ENCODE measurements at regions not wholly inside any gene's neighbourhood (a gene's known extent, or its start where the extent isn't known, plus 50 kb on each side); places are given as distances from the start of the nearest gene placed in this dataset.
"Not testable (repeated sequence)": the region's sequence is repeated elsewhere in the genome, so short reads cannot be mapped to it uniquely, and the experiment has no call there.

- DNase-seq (ENCODE audit: low spot score): peak; percentile 46
These were observed 112.2 kb upstream of the SLC6A11 start for GRCh38 chr3:10703875-10704274.

- peak; percentile 56 for DNase-seq (ENCODE audit: low spot score)
These were observed 109.8 kb upstream of the SLC6A11 start for GRCh38 chr3:10706156-10706739.

GRCh38 chr3:10706740-10707399 is 109.2 kb upstream of the SLC6A11 start:
- no peak for DNase-seq (ENCODE audit: low spot score)

GRCh38 chr3:10707400-10708215 is 108.4 kb upstream of the SLC6A11 start:
- peak; percentile 72 for DNase-seq (ENCODE audit: low spot score)

- no peak for DNase-seq (ENCODE audit: low spot score)
These were observed 107.7 kb upstream of the SLC6A11 start for GRCh38 chr3:10708216-10708893.

- peak; percentile 55 for DNase-seq (ENCODE audit: low spot score)
These were observed 106.8 kb upstream of the SLC6A11 start for GRCh38 chr3:10709110-10709781.

- no peak for DNase-seq (ENCODE audit: low spot score)
These were observed 103.9 kb upstream of the SLC6A11 start for GRCh38 chr3:10712121-10712520.

- no peak for DNase-seq (ENCODE audit: low spot score)
These were observed 102.4 kb upstream of the SLC6A11 start for GRCh38 chr3:10713656-10714055.

- no peak for DNase-seq (ENCODE audit: low spot score)
These were observed 100.1 kb upstream of the SLC6A11 start for GRCh38 chr3:10715886-10716285.

- DNase-seq (ENCODE audit: low spot score): no peak
These were observed 99.1 kb upstream of the SLC6A11 start for GRCh38 chr3:10716964-10717363.

GRCh38 chr3:10717756-10718155 is 98.3 kb upstream of the SLC6A11 start:
- DNase-seq (ENCODE audit: low spot score): no peak

- no peak for DNase-seq (ENCODE audit: low spot score)
These were observed 94.9 kb upstream of the SLC6A11 start for GRCh38 chr3:10721101-10721500.

GRCh38 chr3:10722911-10723310 is 93.1 kb upstream of the SLC6A11 start:
- DNase-seq (ENCODE audit: low spot score): no peak

- no peak for DNase-seq (ENCODE audit: low spot score)
These were observed 92.0 kb upstream of the SLC6A11 start for GRCh38 chr3:10723991-10724390.

- DNase-seq (ENCODE audit: low spot score): no peak
These were observed 91.0 kb upstream of the SLC6A11 start for GRCh38 chr3:10725067-10725466.

GRCh38 chr3:10725846-10726245 is 90.2 kb upstream of the SLC6A11 start:
- DNase-seq (ENCODE audit: low spot score): no peak

GRCh38 chr3:10726787-10727186 is 89.2 kb upstream of the SLC6A11 start:
- DNase-seq (ENCODE audit: low spot score): no peak

- DNase-seq (ENCODE audit: low spot score): no peak
These were observed 86.6 kb upstream of the SLC6A11 start for GRCh38 chr3:10729439-10729838.

GRCh38 chr3:10732292-10732691 is 83.7 kb upstream of the SLC6A11 start:
- no peak for DNase-seq (ENCODE audit: low spot score)

- no peak for DNase-seq (ENCODE audit: low spot score)
These were observed 82.7 kb upstream of the SLC6A11 start for GRCh38 chr3:10733297-10733696.

GRCh38 chr3:10736444-10736843 is 79.6 kb upstream of the SLC6A11 start:
- DNase-seq (ENCODE audit: low spot score): not testable (repeated sequence)

- DNase-seq (ENCODE audit: low spot score): no peak
These were observed 78.2 kb upstream of the SLC6A11 start for GRCh38 chr3:10737785-10738184.

Measured in D341Med (cell line).